Inflammatory macrophage (primary cell): ENCODE measurements at regions not wholly inside any gene's neighbourhood (a gene's known extent, or its start where the extent isn't known, plus 50 kb on each side); places are given as distances from the start of the nearest gene placed in this dataset.
A peak's percentile ranks its signal among the peaks of the same experiment; 100 is the strongest.

Source experiments
- DNase-seq, 2 donors: peaks; one replicate each; pipeline ENCODE4 v3.0.0-alpha.2; 2020 to 2022

- no peak for DNase-seq
These were observed 675.3 kb downstream of the INHBA start for GRCh38 chr7:41027428-41028115.

DNA sequence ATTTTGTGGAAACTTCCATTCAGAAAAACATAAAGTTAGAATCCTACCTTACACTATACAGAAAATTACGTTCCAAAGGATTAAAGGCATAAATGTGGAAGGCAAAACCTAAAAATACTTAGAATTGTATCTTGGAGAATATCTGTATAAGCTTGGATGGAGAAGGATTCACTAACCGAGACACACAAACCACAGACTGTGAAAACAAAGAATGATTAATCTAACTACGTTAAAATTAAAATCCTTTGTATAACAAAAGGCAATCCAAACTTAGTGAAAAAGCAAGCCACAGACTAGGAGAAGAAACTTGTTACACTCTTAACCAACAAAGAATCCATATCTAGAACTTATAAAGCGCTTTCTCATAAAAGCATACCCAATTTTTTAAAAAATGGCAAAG is 678.8 kb downstream of the INHBA start:
- DNase-seq, result no peak

- no peak for DNase-seq
These were observed 682.8 kb downstream of the INHBA start for GRCh38 chr7:41020056-41020455.

DNA sequence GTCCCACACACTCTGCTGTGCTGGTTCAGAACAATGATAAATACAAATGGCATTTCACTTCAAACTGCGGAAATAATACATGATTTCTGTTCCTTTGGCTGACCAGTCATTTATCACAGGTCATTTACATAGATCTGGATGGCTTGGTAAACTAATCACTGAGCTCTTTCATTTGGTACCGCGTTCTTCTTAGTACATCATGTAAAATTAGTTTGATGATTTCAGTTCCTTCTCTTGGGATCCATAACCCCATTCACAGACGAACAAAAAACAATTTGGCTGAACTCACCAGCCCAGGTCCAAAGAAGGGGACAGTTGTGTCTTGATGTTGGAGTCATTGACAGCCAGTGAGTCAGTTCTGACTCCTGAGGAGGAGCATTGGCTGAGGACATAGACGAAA is 689.8 kb downstream of the INHBA start:
- DNase-seq, result no peak

- DNase-seq, result no peak
These were observed 690.8 kb downstream of the INHBA start for GRCh38 chr7:41012041-41012440.

- peak; percentile 7 to 26 for DNase-seq
These were observed 691.9 kb downstream of the INHBA start for GRCh38 chr7:41010967-41011366.

- peak; percentile 84 to 87 for DNase-seq
These were observed 692.5 kb downstream of the INHBA start for GRCh38 chr7:41010418-41010817.

- DNase-seq, result no peak
These were observed 695.1 kb downstream of the INHBA start for GRCh38 chr7:41007811-41008210.

GRCh38 chr7:41007351-41007751 is 695.5 kb downstream of the INHBA start:
- peak; percentile 44 to 54 for DNase-seq

DNA sequence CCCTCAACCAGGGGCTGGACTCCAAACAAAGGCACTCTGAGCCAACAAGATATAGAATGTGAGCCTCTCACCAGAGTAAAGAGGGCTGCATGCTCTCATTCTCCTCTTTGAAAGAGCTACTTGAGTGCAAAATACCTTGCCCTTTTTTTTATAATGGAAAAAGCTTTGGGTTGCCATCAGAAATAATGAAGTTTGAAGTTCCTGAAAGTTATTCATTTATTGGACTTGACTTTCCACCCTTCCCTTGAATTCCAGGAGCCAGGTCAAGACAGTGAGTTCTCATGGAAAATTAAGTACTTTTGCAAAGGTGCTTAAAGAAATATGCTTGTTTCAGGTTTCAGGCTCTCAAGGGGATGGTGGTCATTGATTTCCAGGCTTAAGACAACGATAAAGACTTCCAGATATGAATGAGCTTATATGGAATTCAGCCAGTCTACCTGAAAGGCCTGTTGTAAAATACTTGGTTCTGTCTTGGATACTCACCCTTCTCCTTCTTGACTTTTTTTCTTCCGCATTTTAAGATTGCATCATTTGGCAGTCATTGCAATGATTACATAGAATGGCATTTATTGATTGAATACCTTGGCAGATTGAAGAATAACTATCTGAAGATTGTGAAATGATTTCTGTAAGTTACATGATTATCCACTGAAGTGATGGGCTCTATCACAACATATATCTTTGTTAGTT is 696.4 kb downstream of the INHBA start:
- peak in 1 of 2 donors; percentile 13 for DNase-seq

- DNase-seq, result peak; percentile 28 to 50
These were observed 697.5 kb downstream of the INHBA start for GRCh38 chr7:41005374-41005901.

- DNase-seq, result no peak
These were observed 698.9 kb downstream of the INHBA start for GRCh38 chr7:41003977-41004376.

GRCh38 chr7:41003611-41003940 is 699.3 kb downstream of the INHBA start:
- DNase-seq, result no peak

GRCh38 chr7:41002741-41003610 is 699.9 kb downstream of the INHBA start:
- DNase-seq, result peak; percentile 66 to 69

GRCh38 chr7:41000042-41000441 is 702.8 kb downstream of the INHBA start:
- DNase-seq, result no peak

DNA sequence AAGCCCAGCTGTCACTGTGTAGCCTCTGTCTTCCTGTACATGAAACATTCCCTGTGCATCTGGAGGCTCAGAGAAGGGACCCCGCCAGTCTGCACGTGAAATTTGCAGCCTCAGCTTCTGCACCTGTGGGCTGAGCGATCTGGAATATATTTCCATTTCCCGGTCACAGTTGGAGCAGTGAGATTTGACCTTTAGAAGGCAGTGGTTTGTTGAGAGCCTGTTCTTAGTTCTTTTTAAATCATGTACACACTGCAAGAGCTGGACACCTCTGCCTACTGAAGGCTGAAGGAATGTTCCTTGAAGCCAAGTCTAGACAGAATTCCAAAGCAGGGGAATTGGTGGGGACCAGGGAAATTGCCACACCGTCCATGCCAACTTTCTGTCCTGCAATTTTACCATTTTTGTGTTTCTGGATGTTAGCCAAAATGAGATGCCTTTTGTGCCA is 706.6 kb downstream of the INHBA start:
- DNase-seq, result no peak

DNA sequence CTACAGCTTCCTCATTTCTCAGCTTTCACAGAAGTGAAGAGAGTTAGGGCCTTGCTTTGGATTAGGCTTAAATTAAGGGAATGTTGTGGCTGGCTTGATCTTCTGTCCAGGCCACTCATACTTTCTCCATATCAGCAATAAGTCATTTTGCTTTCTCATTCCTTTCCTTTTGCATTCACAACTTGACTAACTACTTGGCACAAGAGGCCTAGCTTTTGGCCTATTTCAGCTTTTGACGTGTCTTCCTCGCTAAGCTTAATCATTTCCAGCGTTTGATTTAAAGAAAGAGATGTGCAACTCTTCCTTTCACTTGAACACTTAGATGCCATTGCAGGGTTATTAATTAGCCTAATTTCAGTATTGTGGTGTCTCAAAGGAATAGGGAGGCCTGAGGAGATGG is 712.0 kb downstream of the INHBA start:
- DNase-seq, result no peak

DNA sequence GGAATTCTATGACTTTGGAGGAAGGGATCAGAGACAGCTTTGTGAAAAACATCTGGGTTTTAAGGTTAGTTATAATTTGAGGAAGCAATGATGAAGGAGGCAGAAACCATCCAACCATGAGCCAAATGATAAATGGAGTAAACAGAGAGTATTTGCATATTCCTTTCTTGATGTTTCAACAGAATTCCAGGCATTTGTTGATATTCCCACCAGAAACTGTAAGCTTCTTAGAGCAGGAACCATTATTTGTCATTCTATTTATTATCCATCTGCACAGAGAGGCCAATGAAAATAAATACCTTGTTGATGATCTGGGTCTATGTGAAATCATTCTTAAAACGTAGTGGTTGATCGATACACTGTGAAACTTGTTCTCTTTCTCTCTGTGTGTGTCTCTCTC is 715.3 kb downstream of the INHBA start:
- no peak for DNase-seq

GRCh38 chr7:40986351-40986873 is 716.5 kb downstream of the INHBA start:
- DNase-seq, result no peak

GRCh38 chr7:40983111-40983510 is 719.8 kb downstream of the INHBA start:
- DNase-seq, result no peak

DNA sequence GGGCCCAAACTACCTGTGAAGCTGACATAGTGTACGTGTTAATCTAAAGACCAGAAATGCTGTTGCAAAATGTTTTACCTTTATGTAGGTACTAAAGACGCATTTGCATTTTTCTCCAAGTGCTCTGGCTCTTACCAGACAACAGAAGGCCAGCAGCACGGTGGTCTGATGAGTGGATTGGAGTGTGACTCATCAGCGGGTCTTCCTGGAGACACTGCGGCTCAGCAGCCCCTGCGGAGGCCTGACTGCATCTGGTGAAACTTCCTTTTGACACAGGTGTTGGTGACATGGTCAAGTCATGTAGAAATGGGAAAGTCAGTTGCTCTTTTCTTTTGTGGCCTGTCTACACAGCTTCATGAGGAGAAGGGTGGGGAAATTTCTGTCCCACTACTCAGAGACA is 723.6 kb downstream of the INHBA start:
- DNase-seq, result no peak

DNA sequence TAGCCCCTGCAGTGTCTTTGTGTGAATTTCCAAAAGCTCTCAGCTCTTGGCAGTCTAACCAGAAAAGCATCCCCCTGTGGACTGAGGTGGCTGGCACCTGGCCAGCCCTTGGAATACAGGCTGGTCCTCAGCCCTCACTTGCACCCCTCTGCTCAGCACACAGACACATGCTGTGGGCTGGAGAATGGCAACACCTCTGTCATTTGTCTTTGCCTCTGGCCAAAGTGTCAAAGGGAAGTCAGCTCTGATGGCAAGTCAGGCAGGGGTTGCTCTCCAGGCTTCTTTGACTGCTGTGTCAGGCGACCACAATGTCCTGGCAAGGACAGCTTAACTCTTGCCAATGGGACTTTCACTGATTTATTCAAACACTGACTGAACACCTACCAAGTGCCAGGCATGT is 724.8 kb downstream of the INHBA start:
- no peak for DNase-seq

GRCh38 chr7:40977533-40977932 is 725.4 kb downstream of the INHBA start:
- DNase-seq, result no peak
